ENCODE measurements at regions not wholly inside any gene's neighbourhood (a gene's known extent, or its start where the extent isn't known, plus 50 kb on each side); places are given as distances from the start of the nearest gene placed in this dataset.

DNA sequence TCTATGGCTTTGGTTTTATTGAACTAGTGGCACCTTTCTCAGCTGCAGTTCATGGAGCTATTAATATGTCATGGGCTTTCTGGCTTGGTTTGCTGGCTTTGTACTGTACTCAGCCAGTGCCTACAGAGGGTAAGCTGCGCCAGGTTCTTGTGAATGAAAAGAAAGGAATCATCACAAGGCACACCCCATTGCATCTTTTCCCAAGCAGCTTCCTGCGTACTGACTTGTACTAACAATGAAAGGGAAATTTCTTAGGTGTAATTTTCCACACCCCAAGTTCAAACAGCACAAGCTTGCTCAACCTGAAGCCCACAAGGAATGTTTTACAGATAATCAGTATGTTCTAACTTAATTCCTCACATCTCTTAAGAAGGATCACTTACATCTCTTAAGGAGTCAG, 78.0 kb upstream of the TNFSF18 start:
- Histone ChIP-seq H2AFZ (ENCODE audit: control insufficient read depth, low read depth, low read length) (no peak overlapping the region), H3K27me3 (replicated peaks in 1 of 2; ENCODE audit: control insufficient read depth in 2 of 2, insufficient read depth in 2 of 2, low read length in 1 of 2) (no peaks in the 10 kb centered on the region), H3K79me2 (ENCODE audit: control insufficient read depth, insufficient read depth, low read length) (no peaks in the 10 kb centered on the region), H3K36me3 (ENCODE audit: control insufficient read depth in 2 of 2, insufficient read depth in 2 of 2, low read length in 1 of 2) (no peaks in the 10 kb centered on the region), H3K9ac (ENCODE audit: control insufficient read depth, insufficient read depth, low read length) (no peak overlapping the region), H3K4me1 (ENCODE audit: control insufficient read depth, insufficient read depth, low read length) (no peaks in the 10 kb centered on the region), H3K9me3 (replicated peaks; ENCODE audit: control insufficient read depth, insufficient read depth, low read length) (no peaks in the 10 kb centered on the region), H4K20me1 (ENCODE audit: control insufficient read depth, insufficient read depth) (no peaks in the 10 kb centered on the region), H3K27ac (ENCODE audit: control insufficient read depth, insufficient read depth) (no peak overlapping the region), H3K4me3 (no peak overlapping the region), H3K4me2 (ENCODE audit: control insufficient read depth, insufficient read depth) (no peak overlapping the region)
- intact Hi-C loops (cut with micrococcal nuclease; ENCODE audit: unreplicated experiment) (no loop called here), in situ Hi-C loops (cut with MboI) (no loop called here)
- ChIA-PET SMC1A (ENCODE audit: uncharacterized antibody, unreplicated experiment) (no interaction called here), CTCF (interaction anchor here (0.6 kb wide), 1 partner anchor 291 kb away, joined by 3 read pairs; no protein-coding TSS in a partner anchor), POLR2A (no interaction called here), RAD21 (ENCODE audit: unreplicated experiment) (no interaction called here)
- no peak for TF ChIP-seq ZSCAN29 (IDR thresholded peaks at IDR 0.05)
- no peak for TF ChIP-seq NBN (IDR thresholded peaks at IDR 0.05)
- TF ChIP-seq KDM1A (IDR thresholded peaks at IDR 0.05; ENCODE audit: borderline replicate concordance): no peak
- no peak for TF ChIP-seq SMAD1 (IDR thresholded peaks at IDR 0.05; ENCODE audit: low read depth, partially characterized antibody)
- TF ChIP-seq KAT2A (conservative IDR thresholded peaks at IDR 0.05; ENCODE audit: control insufficient read depth, low read depth, low read length): no peak
- no peak for TF ChIP-seq MTA2 (IDR thresholded peaks at IDR 0.05; ENCODE audit: low read depth)
- TF ChIP-seq IRF3 (IDR thresholded peaks at IDR 0.05): no peak
- no peak for TF ChIP-seq REST (IDR thresholded peaks at IDR 0.05; ENCODE audit: low read depth, low read length)
- TF ChIP-seq BACH1 (IDR thresholded peaks at IDR 0.05; ENCODE audit: borderline replicate concordance): no peak
- TF ChIP-seq TCF3 (IDR thresholded peaks at IDR 0.05; ENCODE audit: borderline replicate concordance, insufficient read depth, low read depth, low read length): no peak
- TF ChIP-seq HSF1 (IDR thresholded peaks at IDR 0.05; ENCODE audit: low read depth, low read length): no peak
- no peak for TF ChIP-seq ZNF384 (IDR thresholded peaks at IDR 0.05; ENCODE audit: borderline replicate concordance, low read depth, low read length)
- no peak for TF ChIP-seq SUZ12 (IDR thresholded peaks at IDR 0.05; ENCODE audit: unreplicated experiment)
- no peak for TF ChIP-seq KLF5 (IDR thresholded peaks at IDR 0.05; ENCODE audit: partially characterized antibody)
- 55% methylated on average over 2 of the region's 2 CpGs for WGBS (ENCODE audit: insufficient coverage, insufficient replicate concordance, low lambda C conversion rate, missing lambda C conversion rate)
- FAIRE-seq (no peak), ATAC-seq (no peak), DNase-seq (ENCODE audit: low read depth, low spot score) (no peak)
- no TSS peak for BruUV-seq (replicated peaks)

All from GM12878 (cell line).